ENCODE measurements at regions not wholly inside any gene's neighbourhood (a gene's known extent, or its start where the extent isn't known, plus 50 kb on each side); places are given as distances from the start of the nearest gene placed in this dataset.

- H3K4me3 ChIP-seq (ENCODE audit: low read depth, low read length), result no peak overlapping the region
- TF ChIP-seq CTCF (IDR thresholded peaks at IDR 0.05; ENCODE audit: low read depth, low read length, missing control alignments), result no peak
- in situ Hi-C loops (cut with HindIII; ENCODE audit: low sequenced_read_pairs), result no loop called here
- no peak for DNase-seq (ENCODE audit: low read depth)
These were observed 223.0 kb upstream of the NR5A2 start for GRCh38 chr1:199804526-199804925.

GRCh38 chr1:199808110-199808870, 219.2 kb upstream of the NR5A2 start:
- DNase-seq (ENCODE audit: low read depth), result no peak
- TF ChIP-seq CTCF (IDR thresholded peaks at IDR 0.05; ENCODE audit: low read depth, low read length, missing control alignments), result no peak
- in situ Hi-C loops (cut with HindIII; ENCODE audit: low sequenced_read_pairs), result no loop called here
- no peak overlapping the region for H3K4me3 ChIP-seq (ENCODE audit: low read depth, low read length)

GRCh38 chr1:199809311-199809710, 218.2 kb upstream of the NR5A2 start:
- TF ChIP-seq CTCF (IDR thresholded peaks at IDR 0.05; ENCODE audit: low read depth, low read length, missing control alignments), result no peak
- H3K4me3 ChIP-seq (ENCODE audit: low read depth, low read length), result no peak overlapping the region
- DNase-seq (ENCODE audit: low read depth), result no peak
- in situ Hi-C loops (cut with HindIII; ENCODE audit: low sequenced_read_pairs), result no loop called here

GRCh38 chr1:199811163-199811562, 216.3 kb upstream of the NR5A2 start:
- TF ChIP-seq CTCF (IDR thresholded peaks at IDR 0.05; ENCODE audit: low read depth, low read length, missing control alignments), result no peak
- no peak overlapping the region for H3K4me3 ChIP-seq (ENCODE audit: low read depth, low read length)
- in situ Hi-C loops (cut with HindIII; ENCODE audit: low sequenced_read_pairs), result no loop called here
- no peak for DNase-seq (ENCODE audit: low read depth)

GRCh38 chr1:199813198-199813597, 214.3 kb upstream of the NR5A2 start:
- TF ChIP-seq CTCF (IDR thresholded peaks at IDR 0.05; ENCODE audit: low read depth, low read length, missing control alignments), result no peak
- DNase-seq (ENCODE audit: low read depth), result no peak
- H3K4me3 ChIP-seq (ENCODE audit: low read depth, low read length), result no peak overlapping the region
- in situ Hi-C loops (cut with HindIII; ENCODE audit: low sequenced_read_pairs), result no loop called here

GRCh38 chr1:199815947-199816346, 211.6 kb upstream of the NR5A2 start:
- no peak for DNase-seq (ENCODE audit: low read depth)
- no peak for TF ChIP-seq CTCF (IDR thresholded peaks at IDR 0.05; ENCODE audit: low read depth, low read length, missing control alignments)
- H3K4me3 ChIP-seq (ENCODE audit: low read depth, low read length), result no peak overlapping the region
- in situ Hi-C loops (cut with HindIII; ENCODE audit: low sequenced_read_pairs), result no loop called here
